Neural progenitor cell (in vitro differentiated cells): ENCODE measurements at regions not wholly inside any gene's neighbourhood (a gene's known extent, or its start where the extent isn't known, plus 50 kb on each side); places are given as distances from the start of the nearest gene placed in this dataset.

Experiments
- EZH2 ChIP-seq: fragments of 200-600 bp; sonication (generic); IDR thresholded peaks from 2 replicates; pipeline ENCODE4 v1.6.1; 2017; ENCODE audit warnings: antibody characterized with exemption, mild to moderate bottlenecking, moderate library complexity
- TF ChIP-seq, protein P1 (sequence below): fragments of 200-600 bp; sonication (generic); IDR thresholded peaks from 2 replicates; pipeline ENCODE4 v1.5.1; 2017; ENCODE audit warnings: antibody characterized with exemption, mild to moderate bottlenecking

DNA sequence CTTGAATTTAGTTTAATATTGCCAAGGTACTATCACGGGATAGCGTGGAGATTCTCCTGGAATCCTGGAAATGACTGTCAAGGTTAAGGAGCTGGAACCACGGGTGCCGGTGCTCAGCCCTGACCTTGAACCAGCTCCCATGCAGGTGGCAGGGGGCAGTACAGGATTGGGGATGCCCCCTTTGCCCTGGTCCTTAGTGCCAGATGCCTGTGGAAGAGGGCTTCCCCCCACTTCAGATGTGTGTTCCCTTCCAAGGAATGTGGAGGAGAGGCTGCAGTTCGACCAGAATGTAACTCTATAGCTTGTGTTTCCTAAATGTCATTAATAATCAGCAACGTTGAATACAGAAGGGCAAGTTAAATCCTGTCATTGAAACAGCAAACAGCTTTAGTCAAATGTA lies 258.9 kb downstream of the VRK1 start:
- TF ChIP-seq, protein P1, sequence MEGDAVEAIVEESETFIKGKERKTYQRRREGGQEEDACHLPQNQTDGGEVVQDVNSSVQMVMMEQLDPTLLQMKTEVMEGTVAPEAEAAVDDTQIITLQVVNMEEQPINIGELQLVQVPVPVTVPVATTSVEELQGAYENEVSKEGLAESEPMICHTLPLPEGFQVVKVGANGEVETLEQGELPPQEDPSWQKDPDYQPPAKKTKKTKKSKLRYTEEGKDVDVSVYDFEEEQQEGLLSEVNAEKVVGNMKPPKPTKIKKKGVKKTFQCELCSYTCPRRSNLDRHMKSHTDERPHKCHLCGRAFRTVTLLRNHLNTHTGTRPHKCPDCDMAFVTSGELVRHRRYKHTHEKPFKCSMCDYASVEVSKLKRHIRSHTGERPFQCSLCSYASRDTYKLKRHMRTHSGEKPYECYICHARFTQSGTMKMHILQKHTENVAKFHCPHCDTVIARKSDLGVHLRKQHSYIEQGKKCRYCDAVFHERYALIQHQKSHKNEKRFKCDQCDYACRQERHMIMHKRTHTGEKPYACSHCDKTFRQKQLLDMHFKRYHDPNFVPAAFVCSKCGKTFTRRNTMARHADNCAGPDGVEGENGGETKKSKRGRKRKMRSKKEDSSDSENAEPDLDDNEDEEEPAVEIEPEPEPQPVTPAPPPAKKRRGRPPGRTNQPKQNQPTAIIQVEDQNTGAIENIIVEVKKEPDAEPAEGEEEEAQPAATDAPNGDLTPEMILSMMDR = no peak
- no peak for TF ChIP-seq EZH2
